ENCODE measurements at regions not wholly inside any gene's neighbourhood (a gene's known extent, or its start where the extent isn't known, plus 50 kb on each side); places are given as distances from the start of the nearest gene placed in this dataset.

GRCh38 chrX:55981603-55982002, 250.6 kb upstream of the KLF8 start:
- H3K4me3 ChIP-seq (ENCODE audit: low read depth, low read length): no peak overlapping the region
- no peak for DNase-seq (ENCODE audit: low read depth)
- TF ChIP-seq CTCF (IDR thresholded peaks at IDR 0.05; ENCODE audit: insufficient read depth, low read depth, low read length): no peak

GRCh38 chrX:55996649-55997048, 235.5 kb upstream of the KLF8 start:
- TF ChIP-seq CTCF (IDR thresholded peaks at IDR 0.05; ENCODE audit: insufficient read depth, low read depth, low read length): no peak
- DNase-seq (ENCODE audit: low read depth): no peak
- no peak overlapping the region for H3K4me3 ChIP-seq (ENCODE audit: low read depth, low read length)

- DNase-seq (ENCODE audit: low read depth): peak; percentile 10
- TF ChIP-seq CTCF (IDR thresholded peaks at IDR 0.05; ENCODE audit: insufficient read depth, low read depth, low read length): no peak
Measured at GRCh38 chrX:56000174-56000573, 232.0 kb upstream of the KLF8 start.

GRCh38 chrX:56000729-56001128, 231.4 kb upstream of the KLF8 start:
- TF ChIP-seq CTCF (IDR thresholded peaks at IDR 0.05; ENCODE audit: insufficient read depth, low read depth, low read length): no peak
- DNase-seq (ENCODE audit: low read depth): no peak
- H3K4me3 ChIP-seq (ENCODE audit: low read depth, low read length): no peak overlapping the region

More at GRCh38 chrX:56000174-56000573, 232.0 kb upstream of the KLF8 start:
- no peak overlapping the region for H3K4me3 ChIP-seq (ENCODE audit: low read depth, low read length)

GRCh38 chrX:56025872-56026571, 206.1 kb upstream of the KLF8 start:
- no peak for TF ChIP-seq CTCF (IDR thresholded peaks at IDR 0.05; ENCODE audit: insufficient read depth, low read depth, low read length)
- no peak for DNase-seq (ENCODE audit: low read depth)
- H3K4me3 ChIP-seq (ENCODE audit: low read depth, low read length): no peak overlapping the region

- TF ChIP-seq CTCF (IDR thresholded peaks at IDR 0.05; ENCODE audit: insufficient read depth, low read depth, low read length): no peak
- no peak for DNase-seq (ENCODE audit: low read depth)
- no peak overlapping the region for H3K4me3 ChIP-seq (ENCODE audit: low read depth, low read length)
Measured at GRCh38 chrX:56026815-56027214, 205.3 kb upstream of the KLF8 start.

- no peak for TF ChIP-seq CTCF (IDR thresholded peaks at IDR 0.05; ENCODE audit: insufficient read depth, low read depth, low read length)
- H3K4me3 ChIP-seq (ENCODE audit: low read depth, low read length): no peak overlapping the region
- no peak for DNase-seq (ENCODE audit: low read depth)
Measured at GRCh38 chrX:56029188-56029587, 203.0 kb upstream of the KLF8 start.

Data from fibroblast of villous mesenchyme (primary cell).